ENCODE measurements at regions not wholly inside any gene's neighbourhood (a gene's known extent, or its start where the extent isn't known, plus 50 kb on each side); places are given as distances from the start of the nearest gene placed in this dataset.

GRCh38 chr20:48295445-48295903 is 510.2 kb upstream of the SULF2 start:
- no peak overlapping the region for H3K4me3 ChIP-seq (replicated peaks; ENCODE audit: insufficient read depth, low read length)
- peaks cover 4% of the 10 kb centered on the region for H3K27me3 ChIP-seq (ENCODE audit: insufficient read depth, poor library complexity, severe bottlenecking)
- H3K27ac ChIP-seq (replicated peaks) = no peak overlapping the region
- DNase-seq (ENCODE audit: low read depth in 1 of 2, low spot score in 1 of 2) = no peak
- TF ChIP-seq POLR2AphosphoS5 (IDR thresholded peaks at IDR 0.05; ENCODE audit: low read depth) (no peak), GABPA (IDR thresholded peaks at IDR 0.05; ENCODE audit: low read depth) (no peak), SPI1 (IDR thresholded peaks at IDR 0.05; ENCODE audit: borderline replicate concordance, low read depth) (no peak), CTCF (IDR thresholded peaks at IDR 0.05; ENCODE audit: insufficient read depth, low read length) (no peak), REST (IDR thresholded peaks at IDR 0.05; ENCODE audit: insufficient replicate concordance, low read depth) (no peak)

DNA sequence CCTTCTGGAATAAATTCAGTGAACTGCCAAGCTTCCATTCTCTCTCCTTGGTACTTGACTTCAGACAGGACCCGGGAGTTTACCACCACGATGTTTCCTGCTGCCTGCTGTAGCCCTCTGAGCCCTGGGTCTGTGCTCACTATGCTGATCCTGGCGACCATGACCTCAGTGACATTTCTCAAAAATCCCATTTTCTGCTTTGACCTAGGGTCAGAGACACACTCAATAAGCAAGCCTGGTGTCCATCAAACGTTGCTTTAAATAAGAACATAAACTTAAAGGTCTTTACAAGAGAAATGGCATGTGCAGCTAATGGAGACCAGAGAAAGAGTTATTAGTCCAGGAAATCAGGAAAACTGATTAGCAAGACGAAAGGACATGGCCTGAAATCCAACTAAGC is 509.7 kb upstream of the SULF2 start:
- no peak overlapping the region for H3K27ac ChIP-seq (replicated peaks)
- DNase-seq (ENCODE audit: low read depth in 1 of 2, low spot score in 1 of 2) = no peak
- H3K27me3 ChIP-seq (ENCODE audit: insufficient read depth, poor library complexity, severe bottlenecking) = peaks cover 4% of the 10 kb centered on the region
- no peak overlapping the region for H3K4me3 ChIP-seq (replicated peaks; ENCODE audit: insufficient read depth, low read length)
- no peak for TF ChIP-seq GABPA (IDR thresholded peaks at IDR 0.05; ENCODE audit: low read depth)

DNA sequence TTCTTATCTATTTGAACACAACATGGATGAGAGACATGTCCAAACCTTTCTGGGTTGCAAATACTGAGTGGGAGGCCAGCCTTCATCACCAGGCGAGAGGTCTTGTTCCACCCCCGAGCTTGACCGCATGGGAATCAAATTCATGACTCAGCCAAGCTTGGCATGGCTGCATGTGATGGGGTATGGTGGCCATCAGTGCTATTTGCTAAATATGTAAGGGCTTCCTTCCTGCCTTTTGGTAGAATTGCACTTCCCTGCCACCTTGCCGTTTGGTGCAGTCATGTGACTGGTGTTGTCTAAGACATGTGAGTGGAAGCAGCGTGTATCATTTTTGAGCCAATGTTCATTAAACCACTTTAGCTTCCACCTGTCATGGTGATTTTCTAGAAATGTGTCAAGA is 508.9 kb upstream of the SULF2 start:
- TF ChIP-seq GABPA (IDR thresholded peaks at IDR 0.05; ENCODE audit: low read depth) (no peak), SPI1 (IDR thresholded peaks at IDR 0.05; ENCODE audit: borderline replicate concordance, low read depth) (no peak), POLR2AphosphoS5 (IDR thresholded peaks at IDR 0.05; ENCODE audit: low read depth) (no peak), CTCF (IDR thresholded peaks at IDR 0.05; ENCODE audit: insufficient read depth, low read length) (no peak), REST (IDR thresholded peaks at IDR 0.05; ENCODE audit: insufficient replicate concordance, low read depth) (no peak)
- no peak overlapping the region for H3K4me3 ChIP-seq (replicated peaks; ENCODE audit: insufficient read depth, low read length)
- peaks cover 4% of the 10 kb centered on the region for H3K27me3 ChIP-seq (ENCODE audit: insufficient read depth, poor library complexity, severe bottlenecking)
- DNase-seq (ENCODE audit: low read depth in 1 of 2, low spot score in 1 of 2) = no peak
- no peak overlapping the region for H3K27ac ChIP-seq (replicated peaks)

DNA sequence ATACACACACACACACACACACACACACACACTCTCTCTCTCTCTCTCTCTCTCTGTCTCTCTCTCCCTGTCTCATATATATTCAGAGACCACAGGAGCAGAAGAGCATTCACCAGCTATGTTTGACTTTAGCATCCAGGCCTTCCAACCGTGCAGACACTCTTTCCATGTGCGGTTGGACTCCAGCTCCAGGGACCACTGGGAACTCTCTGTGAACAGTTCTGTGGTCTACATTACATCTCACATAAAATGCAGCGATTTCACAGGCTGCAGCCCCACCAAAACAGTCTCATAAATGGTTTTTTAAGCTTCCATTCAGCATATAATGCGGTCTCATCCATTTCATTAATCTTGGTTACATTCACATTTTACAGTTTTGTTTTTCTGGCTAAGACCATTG is 508.4 kb upstream of the SULF2 start:
- no peak for DNase-seq (ENCODE audit: low read depth in 1 of 2, low spot score in 1 of 2)
- Histone ChIP-seq H3K27me3 (ENCODE audit: insufficient read depth, poor library complexity, severe bottlenecking) (peaks cover 4% of the 10 kb centered on the region), H3K4me3 (replicated peaks; ENCODE audit: insufficient read depth, low read length) (no peak overlapping the region), H3K27ac (replicated peaks) (no peak overlapping the region)
- TF ChIP-seq REST (IDR thresholded peaks at IDR 0.05; ENCODE audit: insufficient replicate concordance, low read depth) (no peak), POLR2AphosphoS5 (IDR thresholded peaks at IDR 0.05; ENCODE audit: low read depth) (no peak), SPI1 (IDR thresholded peaks at IDR 0.05; ENCODE audit: borderline replicate concordance, low read depth) (no peak), GABPA (IDR thresholded peaks at IDR 0.05; ENCODE audit: low read depth) (no peak), CTCF (IDR thresholded peaks at IDR 0.05; ENCODE audit: insufficient read depth, low read length) (no peak)
